Cortex of kidney (tissue), 1 donor: ENCODE measurements at regions not wholly inside any gene's neighbourhood (a gene's known extent, or its start where the extent isn't known, plus 50 kb on each side); places are given as distances from the start of the nearest gene placed in this dataset.

Experiments
- DNase-seq: peaks from one replicate; lab custom pipeline; 2025; lab: John Stamatoyannopoulos, UW

DNA sequence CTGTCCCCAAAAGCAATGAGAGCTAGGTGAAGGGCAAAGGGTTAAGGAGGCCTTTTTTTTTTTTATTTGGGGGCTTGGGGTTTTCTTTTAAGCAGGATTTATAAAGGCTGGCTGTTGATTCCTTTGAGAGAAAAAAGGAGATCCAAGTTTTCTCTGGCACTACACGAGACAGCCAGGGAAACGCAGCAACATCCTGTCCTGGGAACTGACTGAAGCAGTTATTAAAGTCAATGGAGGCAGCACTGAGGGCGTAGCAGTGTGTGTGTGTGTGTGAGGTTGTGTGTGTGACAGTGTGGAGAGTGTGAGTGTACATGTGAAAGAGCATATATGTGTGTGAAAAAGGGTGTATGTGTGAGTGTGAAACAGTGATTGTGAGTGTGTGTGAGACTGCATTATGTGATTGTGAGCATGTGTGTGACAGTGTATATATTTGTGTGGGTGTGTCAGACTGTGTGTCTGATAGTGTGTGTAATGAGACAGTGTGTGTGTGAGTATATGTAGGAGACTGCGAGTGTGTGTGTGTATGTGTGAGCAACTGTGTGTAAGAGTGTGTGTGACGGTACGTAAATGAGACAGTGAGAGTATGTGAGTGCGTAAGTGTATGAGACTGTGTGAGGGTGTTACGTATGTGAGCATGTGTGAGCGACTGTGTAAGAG, 65.9 kb upstream of the TIAM1 start:
- DNase-seq = no peak

GRCh38 chr21:31408301-31409088, 64.4 kb upstream of the TIAM1 start:
- DNase-seq = no peak

DNA sequence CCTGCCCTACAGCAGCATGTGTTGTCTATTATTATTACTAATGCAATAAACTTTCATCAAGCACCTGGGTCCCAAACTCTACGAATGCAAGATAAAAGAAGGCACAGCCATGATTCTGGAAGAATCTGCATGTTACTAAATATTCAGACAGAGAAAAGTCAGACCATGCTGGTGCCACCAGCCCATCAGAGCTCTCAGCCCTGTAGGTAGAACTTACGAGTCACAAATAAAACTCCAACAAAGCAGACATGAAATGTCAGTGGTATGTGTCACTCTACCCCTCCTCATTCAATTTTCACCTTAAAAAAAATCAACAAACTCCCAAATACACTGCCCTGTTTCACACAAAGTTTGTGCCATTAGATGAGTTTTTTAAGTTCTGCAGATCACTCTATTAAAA, 62.4 kb upstream of the TIAM1 start:
- DNase-seq = no peak

DNA sequence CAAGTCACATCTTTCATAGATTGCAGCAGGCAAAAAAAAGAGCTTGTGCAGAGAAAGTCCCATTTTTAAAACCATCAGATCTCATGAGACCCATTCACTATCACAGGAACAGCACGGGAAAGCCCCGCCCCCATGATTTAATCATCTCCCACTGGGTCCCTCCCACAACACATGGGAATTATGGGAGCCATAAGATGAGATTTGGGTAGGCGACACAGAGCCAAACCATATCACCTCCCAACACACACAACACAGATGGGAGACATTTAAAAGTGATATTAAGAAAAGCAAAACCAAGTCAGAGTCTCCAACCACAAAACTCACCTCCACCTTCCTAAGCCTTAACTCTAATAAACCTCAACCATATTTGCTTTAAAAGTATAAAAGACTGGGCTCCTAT, 61.5 kb upstream of the TIAM1 start:
- DNase-seq = no peak

DNA sequence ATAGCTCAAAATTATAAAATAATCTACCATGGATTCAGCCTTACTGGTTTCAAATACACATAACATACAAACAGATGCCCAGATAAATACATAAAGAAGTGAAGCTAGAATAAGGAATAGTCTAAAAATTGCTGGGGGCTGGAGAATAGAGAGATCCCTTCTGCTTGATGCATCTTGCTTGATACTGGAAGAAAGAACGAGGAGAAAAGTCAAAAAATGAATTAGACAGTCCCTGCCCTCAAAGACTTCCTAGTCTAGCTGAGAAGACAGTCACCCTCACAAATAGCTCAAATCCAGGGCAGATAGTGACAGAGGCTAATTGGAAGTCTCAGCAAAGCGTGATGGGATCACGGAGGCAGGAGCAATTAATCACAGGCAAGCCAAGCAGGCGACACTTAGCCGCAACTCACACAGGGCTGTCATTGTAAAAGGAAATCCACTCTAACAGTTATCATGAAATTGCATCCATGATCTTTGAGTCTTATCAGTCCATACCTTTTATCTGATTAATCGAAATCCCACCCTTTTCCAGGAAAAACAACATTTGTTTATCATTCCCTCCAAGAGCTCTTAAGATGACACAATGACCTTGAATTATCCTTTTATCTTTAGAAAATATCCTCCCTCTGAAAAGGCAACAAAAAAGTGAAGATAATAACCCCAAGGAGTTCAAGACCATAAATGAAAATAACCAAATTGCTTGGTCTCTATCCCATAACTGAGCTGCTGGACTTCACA, 59.7 kb upstream of the TIAM1 start:
- DNase-seq = no peak

- DNase-seq = no peak
These were observed 55.5 kb upstream of the TIAM1 start for GRCh38 chr21:31399591-31399990.

- DNase-seq = no peak
These were observed 54.5 kb upstream of the TIAM1 start for GRCh38 chr21:31398574-31398973.

- DNase-seq = no peak
These were observed 53.9 kb upstream of the TIAM1 start for GRCh38 chr21:31397939-31398338.

DNA sequence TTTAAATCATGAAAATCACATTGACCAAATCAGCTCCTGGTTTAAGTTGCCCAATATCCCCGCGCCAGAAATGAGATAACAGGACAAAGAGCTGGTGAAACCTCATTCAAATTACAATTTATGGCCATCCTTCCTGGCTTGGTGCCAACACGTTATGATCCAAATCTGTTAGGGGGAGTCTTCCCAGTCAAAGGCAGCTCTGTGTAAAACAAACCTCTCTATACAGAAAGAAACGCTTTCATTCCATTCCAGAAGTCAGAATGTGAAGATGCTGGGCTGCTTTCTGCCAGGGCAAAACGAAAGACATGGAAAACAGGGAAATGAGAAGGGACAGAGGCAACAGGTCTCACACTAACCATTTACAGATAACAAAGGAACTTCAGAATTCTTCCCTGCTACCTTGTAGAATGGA, 53.5 kb upstream of the TIAM1 start:
- DNase-seq = no peak

DNA sequence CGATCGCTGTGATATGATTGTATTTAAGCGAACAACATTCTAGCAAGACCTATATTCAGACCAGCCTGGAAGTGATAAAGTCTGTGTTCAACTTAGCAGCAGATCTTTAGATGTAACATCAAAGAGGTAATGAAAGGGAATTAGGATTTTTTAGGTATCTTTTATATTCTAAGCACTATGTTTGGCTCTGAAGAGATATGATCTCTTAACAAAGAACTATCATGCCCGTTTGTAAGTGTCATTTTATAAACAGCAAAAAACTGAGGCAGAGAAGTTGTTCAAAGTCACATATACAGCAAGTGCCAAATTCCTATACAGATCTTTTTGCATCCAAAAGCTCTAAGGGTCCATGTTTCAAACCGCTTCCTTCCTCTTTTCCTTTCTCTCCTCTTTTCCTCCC, 53.0 kb upstream of the TIAM1 start:
- no peak for DNase-seq

DNA sequence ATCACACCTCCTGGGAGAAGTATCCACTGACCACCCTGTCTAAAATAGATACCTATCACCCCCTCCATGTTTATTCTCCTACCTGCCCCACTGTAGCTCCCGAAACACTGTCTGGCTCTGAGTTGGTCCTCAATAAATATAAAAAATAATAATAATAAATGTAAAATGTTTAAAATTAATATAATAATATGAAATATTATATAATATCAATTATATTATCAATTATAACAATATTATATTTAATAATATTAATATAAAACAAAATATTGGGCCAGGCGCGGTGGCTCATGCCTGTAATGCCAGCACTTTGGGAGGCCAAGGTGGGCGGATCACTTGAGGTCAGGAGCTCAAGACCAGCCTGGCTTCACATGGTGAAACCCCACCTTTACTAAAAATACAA, 52.3 kb upstream of the TIAM1 start:
- no peak for DNase-seq

- no peak for DNase-seq
These were observed 51.7 kb upstream of the TIAM1 start for GRCh38 chr21:31395791-31396190.

- DNase-seq = no peak
These were observed 51.2 kb upstream of the TIAM1 start for GRCh38 chr21:31395268-31395667.

DNA sequence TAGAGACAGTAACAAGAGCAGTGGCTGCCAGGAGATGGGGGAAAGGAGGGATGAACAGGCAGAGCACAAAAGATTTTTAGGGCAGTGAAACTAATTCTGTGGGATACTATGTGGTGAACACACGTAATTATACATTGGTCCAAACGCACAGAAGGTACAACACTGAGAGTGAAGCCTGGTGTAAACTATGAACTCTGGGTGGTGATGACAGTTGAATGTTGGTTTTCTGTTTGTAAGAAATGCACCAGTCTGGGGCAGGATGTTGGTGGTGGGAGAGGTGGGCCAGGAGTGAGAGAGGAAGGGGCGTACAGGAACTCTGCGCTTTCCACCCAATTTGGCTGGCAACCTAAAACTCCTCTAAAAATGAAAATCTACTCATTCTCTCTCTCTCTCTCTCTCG, 50.2 kb upstream of the TIAM1 start:
- DNase-seq = no peak
